ENCODE measurements at regions not wholly inside any gene's neighbourhood (a gene's known extent, or its start where the extent isn't known, plus 50 kb on each side); places are given as distances from the start of the nearest gene placed in this dataset.

DNA sequence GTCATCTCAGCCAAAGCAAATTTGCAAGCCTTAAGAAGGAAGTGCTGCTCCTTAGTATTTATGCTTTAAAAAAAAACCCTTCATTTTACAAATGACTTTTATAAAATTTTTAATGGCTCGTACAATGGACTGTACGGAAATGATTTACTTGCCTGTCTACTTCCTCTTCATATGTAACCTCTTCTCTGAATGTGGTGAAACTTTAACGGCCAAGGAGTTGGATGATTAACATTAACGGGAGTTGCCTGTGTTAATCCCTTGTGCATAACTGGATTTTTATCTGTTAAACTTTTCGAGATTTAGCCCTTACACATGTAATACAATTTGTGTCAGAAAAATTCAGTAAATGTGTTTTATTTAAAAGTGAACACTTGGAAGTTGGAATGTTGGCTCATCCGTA is 429.4 kb downstream of the TBC1D4 start:
- no peak for DNase-seq (ENCODE audit: low spot score)

DNA sequence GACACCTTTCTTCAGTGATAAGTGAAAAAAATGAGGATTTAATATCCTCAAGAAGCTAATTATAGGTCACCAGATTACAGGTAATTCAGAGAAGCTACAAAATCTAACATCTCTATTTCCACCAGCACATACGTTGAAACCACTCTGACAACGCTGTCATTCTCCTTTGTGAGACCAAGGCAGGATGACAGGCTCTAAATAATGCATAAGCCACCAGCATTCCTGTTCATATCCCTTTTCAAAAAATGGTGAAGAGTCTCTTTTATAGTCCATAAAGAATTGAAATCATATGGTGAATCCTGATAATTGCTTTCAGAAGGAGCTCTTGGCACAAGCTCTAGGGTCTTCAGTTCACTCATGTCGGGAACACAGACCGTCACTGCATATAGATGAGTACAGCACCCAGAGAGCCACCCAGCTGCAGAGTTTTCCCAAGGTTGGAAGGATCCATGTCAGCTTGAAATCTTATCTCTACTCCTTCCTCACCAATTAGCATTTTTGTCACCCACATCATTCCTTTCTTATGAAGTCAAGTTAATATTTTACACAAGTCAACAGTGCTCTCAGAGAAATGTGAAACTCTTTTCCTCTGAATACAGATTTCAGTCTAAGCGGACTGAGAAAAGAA is 431.4 kb downstream of the TBC1D4 start:
- no peak for DNase-seq (ENCODE audit: low spot score)

DNA sequence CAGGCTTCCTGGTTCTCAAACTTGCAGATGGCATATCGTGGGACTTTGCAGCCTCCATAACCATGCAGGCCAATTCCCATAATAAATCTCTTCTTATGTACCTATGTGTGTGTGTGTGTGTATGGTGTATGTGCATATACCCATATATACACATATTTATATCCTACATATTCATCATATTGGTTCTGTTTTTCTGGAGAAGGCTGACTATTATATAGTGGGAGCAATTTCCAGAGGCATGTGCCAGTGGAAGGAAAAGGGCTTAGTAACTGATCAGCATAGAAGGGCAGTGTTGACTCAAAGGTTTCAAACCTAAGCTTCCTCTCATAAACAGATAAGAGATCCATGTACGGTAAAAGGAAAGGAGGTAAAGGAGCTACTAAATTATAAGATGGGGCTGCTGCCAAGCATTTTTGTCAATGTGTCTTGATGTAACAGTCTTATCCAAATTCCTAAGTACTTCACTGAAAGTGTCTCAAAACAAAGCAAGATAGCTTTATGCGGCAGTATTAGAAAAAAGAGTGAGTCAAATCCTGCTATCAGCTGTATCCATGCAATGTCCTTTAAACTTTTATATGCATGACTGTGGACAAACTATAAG is 432.1 kb downstream of the TBC1D4 start:
- no peak for DNase-seq (ENCODE audit: low spot score)

DNA sequence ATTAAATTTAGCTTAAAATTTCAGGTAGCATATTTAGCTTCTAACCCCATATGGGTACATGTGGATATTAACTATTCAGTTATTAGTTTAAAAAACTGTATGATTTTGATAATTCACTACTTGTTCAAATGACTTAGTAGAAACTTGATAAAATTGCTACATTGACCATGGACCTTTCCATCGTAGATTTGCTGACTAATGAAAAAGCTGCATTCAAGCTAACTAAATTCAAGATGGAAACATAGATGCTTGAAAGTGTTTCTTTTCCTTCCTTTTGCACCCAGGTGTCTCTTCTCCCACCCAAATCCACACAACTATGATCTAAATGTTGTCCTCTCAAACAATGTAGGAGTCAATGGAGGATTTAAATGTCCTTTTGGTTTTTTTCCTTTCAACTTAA is 439.2 kb downstream of the TBC1D4 start:
- DNase-seq (ENCODE audit: low spot score), result no peak

DNA sequence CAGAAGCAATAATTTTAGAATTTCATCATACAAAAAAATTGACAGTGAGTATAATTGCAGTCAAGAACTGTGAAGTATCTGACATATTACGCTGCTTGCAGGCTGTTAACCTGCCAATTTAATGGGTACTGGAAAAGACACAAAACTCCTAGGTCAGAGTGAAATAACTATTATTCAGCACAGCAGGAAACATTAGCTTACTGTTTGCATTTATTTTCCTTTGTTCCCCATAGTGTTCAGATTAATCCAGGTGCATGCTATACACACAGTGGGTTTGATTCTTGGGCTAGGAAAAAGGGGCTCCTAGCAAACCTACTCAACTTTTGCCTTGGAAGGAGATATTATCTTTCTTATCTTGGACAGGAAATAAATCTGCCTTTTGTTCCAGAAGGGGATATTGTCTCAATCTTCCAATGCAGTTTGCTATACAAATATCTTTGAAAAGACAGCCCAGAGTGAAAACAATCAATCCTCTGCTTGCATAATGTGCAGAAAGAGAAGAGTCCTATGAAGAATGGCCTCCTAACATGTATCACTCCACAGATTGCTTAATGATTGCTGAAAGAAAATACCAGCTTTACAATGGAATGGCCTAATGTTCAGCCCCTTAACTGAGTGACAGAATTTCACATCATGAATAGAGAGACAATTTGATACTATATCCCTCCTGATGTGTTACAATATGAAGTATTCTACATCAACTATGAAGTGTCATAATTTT is 443.4 kb downstream of the TBC1D4 start:
- DNase-seq (ENCODE audit: low spot score), result no peak

DNA sequence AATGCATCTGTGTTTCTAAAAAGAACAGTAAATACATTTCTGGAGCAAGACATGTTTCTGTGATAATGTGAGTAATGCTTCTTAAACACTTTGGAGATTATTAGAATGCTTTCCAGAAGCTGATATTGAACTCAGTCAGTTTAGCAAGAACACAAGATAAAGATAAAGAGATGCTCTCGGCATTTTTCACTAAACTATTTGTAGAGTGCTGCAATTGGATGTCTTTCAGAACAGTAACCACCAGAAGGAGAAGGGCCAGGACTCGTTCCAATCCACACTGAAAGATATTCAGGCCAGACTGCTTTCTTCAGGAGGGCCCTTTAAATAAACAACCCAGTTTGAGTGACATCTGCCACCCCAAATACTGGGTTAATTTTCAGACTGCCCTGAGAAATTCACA is 456.0 kb downstream of the TBC1D4 start:
- no peak for DNase-seq (ENCODE audit: low spot score)

DNA sequence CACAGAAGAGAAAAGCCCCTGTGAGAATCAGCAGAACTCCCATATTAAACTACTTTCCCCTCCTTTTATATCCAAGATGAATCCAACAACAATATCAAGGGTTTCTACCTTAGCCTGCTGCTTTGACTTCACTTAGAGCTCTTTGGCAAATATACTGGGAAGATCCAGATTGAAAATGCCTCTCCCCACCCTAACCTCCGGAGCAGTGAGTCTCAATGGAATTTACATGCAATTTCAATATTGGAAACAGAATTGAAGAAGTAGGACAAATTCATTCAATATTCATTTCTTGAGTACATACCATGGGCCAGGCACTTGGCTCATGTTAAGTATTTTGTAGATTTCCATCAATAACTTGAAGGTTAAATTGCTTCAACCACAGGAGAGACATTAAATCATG is 457.4 kb downstream of the TBC1D4 start:
- no peak for DNase-seq (ENCODE audit: low spot score)

DNA sequence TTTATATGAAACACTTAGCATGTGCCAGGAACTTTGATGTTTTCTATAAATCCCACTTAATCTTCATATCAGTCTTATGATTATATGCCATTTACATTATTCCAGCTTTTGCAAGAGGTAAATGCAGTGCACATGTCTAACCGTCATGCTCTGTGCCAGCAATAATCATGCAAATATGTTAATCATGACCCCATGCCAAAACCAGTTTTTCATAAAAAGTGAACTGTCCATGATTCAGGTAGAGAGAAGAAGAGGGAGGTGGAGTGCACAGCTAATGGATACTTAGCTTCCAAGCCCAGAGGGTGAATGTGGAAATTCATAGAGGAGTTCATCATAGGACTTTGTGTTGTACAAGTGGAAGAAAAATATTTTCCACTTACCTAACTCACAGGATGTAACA is 458.4 kb downstream of the TBC1D4 start:
- no peak for DNase-seq (ENCODE audit: low spot score)

DNA sequence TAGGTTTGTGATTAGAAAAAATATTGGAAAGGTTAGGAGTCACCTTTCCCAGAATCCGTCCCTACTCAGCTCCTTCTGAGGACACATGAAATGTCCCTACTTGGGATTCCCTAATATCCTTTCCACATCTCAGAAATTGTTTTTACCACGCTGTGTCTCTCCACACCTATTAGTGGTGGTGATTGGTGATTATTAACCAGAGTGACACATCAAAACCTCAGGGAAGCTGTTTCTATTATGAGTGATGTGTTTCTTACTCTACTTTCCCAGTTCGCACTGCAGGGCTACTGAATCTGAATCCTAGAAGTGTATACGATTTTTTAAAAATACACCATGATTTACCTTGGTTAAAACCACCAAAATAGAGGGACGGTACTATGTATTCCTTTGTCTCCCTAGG is 460.8 kb downstream of the TBC1D4 start:
- no peak for DNase-seq (ENCODE audit: low spot score)

DNA sequence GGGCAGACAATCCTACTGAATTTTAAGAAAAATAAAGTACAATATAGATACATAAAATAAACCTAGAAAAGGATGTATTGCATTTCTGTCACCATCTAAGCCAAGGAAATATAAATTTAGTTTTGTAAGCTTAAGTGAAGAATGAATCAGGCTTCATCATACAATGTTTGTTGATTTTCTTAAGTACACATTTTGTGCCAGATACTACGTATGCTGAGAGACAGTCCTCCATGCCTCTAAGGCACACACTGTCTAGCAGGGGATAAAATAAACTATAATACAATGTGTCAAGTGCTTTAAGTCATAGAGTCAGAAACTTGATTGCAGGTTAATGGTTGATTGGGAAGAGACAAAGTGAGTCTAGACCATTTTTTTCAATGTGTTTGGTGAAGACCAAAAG is 465.7 kb downstream of the TBC1D4 start:
- DNase-seq (ENCODE audit: low spot score), result no peak

DNA sequence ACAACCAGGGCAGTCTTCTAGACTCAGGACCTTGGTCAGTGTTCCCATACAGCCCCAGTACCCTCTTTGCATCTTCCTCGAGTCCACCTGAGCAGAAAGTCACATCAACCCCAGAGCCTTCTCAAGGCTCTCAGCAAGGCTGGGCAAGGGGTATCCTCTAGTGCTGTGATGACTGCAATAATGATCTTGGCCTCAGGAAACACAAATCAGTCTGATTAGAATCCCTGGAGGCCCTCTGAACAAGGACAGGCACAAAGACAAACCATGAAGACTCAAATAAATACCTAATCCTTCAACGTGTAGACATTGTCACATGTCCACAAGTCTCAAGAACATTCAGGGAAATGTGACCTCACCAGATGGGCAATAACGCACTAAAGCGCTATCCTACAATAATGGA is 468.2 kb downstream of the TBC1D4 start:
- no peak for DNase-seq (ENCODE audit: low spot score)

DNA sequence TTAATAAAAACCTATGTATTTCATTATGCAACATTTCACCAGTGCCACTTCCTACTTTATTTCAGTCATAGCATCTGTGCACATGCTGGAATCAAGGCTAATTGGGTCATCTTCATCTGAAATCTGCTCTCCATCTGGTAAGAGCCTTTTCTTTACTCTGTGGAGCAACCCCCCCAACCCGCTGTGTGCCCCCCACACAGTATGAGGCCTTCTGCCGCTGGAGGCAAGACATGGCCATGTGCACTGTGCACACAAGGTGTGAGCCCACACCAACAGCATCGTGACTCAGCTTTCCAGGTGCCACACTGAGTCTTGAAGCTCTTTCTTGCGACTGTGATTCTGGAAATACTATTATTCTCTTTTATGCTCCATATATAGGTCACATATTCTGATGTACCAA is 471.0 kb downstream of the TBC1D4 start:
- no peak for DNase-seq (ENCODE audit: low spot score)

DNA sequence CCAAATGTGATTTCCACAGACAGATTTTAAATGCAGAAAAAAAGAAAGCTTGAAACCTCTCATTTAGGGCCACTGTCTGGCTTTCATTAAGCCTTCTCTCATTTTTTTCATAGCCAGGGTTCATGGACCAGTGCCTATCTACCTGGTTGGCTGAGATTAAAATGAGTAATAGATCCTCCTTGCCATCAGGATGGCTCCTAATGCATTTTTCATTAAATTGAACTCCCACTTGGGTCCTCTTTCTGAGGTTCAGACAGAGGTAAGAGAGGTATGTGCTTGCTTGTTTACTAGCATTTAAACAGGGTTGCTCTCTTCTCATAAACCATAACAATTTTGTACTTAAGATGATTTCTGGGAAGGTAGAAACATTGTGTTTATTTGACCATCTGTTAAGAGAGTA is 473.0 kb downstream of the TBC1D4 start:
- DNase-seq (ENCODE audit: low spot score), result no peak

DNA sequence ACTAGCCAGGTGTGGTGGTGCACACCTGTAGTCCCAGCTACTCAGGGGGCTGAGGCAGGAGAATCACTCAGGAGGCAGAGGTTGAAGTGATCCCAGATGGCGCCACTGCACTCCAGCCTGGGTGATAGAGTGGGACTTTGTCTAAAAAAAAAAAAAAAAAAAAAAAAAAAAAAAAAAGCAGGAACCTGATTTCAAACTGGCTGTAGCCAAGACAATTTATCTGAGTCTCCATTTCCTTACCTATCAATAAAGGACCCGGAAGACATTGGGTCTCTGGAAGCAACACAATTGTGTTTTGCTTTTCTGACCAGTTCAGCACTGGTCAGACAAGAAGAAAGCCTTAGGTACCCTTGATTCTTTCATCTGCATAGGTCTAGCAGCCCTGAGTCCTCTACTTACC is 491.0 kb downstream of the TBC1D4 start:
- no peak for DNase-seq (ENCODE audit: low spot score)

DNA sequence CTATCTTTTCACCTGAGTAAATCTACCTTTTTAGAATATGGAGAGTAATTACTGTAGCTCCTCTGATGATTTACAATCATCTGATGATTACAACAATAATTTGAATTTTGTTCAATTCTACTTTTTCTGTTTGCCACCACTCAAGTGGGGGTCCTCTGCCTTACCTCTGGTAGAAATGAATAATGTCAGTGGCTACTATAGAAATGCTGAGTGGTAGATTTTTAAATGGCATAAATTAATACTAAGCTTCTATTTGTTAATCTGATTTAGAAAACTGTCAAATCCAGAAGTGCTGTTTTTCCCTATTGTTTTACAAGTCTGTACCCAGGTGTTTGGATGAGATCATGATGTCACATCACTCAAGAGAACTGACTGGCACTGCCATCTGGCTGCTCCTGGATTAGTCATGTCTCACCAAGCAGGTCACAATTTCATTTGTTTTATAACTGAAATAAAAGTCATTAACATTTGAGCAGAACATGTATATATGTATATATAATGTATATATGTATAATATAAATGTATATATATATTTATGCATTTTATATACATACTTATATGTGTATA is 494.8 kb downstream of the TBC1D4 start:
- peak; percentile 15 for DNase-seq (ENCODE audit: low spot score)

DNA sequence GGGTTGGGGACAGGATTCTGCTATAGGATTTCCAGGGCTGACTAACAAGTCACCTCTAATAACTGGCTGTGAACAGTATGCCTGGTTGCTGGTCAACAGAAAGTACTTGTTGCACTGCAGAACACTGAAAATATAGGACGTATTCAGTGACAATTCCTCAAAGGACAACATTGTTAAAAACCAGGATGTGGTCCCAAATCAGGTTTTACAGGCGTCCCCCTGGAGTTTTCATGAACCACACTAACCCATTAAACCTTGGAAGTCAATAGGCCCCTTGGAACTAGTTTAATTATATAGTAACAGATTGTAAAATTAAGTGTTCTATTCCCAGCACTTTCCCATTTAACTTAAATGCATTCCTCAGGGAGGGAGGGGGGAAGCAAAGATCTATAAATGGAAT is 495.4 kb downstream of the TBC1D4 start:
- no peak for DNase-seq (ENCODE audit: low spot score)

DNA sequence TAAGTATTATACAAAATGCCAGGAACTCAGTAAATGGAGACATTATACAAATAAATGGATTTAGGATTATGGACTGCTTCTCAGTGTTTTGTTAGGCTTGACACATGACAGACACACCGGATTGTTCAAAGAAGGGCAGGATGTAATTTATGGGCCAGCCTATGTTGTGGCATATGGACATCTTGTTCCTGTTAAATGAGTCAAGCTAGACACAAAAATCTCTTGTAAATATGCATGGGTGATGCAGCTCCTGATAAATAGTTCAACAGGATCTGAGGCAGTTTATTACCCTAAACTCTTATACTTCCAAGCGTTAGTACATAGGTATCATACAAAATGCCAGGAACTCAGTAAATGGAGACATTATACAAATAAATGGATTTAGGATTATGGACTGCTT is 502.3 kb downstream of the TBC1D4 start:
- no peak for DNase-seq (ENCODE audit: low spot score)

DNA sequence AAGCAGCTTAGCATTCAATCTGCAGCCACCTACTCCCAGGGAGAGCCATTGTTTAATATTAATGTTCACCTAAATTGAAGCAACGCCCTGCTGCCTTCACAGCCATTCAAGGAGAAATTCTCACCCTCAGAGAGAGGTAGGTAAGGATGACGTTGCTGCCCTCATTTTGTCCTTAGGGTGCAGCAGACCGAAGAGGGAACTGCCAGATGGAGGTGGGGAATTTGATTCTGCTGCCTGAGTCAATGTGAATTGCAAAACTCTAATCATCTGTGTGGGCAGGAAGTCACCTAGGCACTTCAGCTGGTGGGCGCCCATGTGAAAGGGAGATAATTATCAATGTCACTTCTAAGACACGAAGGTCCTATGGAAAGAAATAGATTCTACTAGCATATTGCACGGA is 503.4 kb downstream of the TBC1D4 start:
- no peak for DNase-seq (ENCODE audit: low spot score)

DNA sequence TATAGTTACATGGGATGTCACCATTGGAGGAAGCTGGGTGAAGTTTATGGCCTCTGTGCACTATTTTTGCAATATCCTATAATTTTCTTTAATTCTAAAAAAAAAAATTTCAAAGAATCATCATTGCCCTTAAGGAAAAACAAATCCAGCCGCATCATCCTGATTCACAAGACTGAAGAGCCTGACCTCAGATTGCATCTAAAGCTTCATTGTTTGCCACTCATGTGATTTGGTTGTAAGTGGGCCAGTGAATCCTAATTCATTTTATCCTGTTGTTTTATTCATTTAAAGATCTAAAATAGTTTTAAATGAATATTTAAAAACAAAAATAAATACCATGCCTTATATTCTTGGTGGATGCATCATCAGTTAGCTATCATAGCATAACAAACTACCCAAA is 504.5 kb downstream of the TBC1D4 start:
- DNase-seq (ENCODE audit: low spot score), result no peak

DNA sequence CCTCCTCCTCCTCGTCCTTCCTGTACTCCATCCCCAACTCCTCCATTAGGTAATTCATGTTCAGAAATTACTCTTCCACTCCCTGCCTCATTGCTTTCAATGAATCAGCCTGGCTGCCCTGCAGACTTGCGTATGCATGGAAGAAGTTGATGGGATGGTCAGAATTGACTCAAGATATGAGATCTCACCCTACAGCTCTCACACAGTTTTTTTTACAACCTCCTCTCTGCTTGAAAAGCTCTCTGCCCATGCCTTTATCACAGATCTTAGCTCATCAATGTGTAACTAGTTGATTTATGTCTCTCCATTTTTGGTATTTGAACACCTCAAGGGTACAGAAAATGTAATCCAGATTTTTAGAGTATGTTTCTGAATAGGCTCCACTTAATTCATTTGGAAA is 506.9 kb downstream of the TBC1D4 start:
- no peak for DNase-seq (ENCODE audit: low spot score)

DNA sequence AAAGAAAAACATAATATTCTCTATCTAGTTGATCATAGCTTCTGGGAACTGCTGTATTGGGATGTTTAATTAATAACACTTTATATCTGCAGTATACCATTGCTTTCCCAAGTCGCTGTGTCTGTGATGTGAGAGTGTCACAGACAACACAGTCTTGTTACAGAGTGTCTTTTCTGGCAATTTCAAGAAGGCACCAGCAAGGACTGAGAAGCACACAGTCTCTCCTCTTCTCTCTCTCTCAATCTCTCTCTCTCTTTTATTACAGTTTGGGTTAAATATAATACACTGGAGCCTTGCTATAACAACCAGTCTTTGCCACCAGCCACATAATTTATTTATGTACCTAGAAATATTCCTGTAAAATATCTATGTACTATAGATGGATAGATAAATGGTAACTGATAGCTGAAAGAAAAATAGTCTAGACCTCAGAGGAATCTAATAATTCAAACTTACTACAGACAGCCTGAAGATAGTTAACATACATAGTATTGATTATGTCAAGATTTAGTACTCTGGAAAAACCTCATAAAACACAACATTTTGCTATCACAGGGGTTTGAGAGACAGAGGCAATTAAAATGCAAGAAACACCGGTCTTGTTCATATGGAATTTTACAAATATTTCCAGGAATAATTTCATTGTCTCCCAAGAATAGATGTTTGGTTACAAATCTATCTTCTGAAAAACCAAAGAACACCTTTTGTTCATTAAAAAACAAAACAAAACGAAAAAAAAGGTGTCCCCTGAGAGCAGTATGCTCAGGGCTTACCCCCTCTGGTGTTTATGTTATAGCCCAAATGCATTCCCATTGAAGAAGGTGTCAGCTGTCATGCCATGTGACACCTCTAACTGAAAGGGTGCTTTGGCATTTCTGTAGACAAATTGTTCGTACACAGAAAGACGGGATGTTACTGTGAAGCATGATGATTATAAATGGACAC is 507.8 kb downstream of the TBC1D4 start:
- no peak for DNase-seq (ENCODE audit: low spot score)

DNA sequence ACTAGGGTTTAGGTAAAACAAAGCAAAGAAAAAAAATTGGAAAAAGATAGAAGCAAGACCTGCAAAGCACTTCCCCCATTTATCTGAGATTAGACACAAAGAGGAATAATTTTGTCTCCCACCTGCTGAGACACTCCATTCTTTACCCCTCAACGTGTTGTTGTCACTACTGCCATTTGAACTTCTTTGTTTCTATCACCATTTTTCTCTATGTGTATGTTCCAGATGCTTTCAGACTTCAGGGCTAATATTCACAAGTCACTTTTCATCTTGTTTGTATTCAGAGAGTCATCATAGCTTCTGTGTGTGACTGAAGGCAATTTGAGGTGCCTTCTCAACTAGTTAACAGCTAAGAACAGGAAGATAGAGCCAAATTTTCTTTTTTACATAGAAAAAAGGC is 512.5 kb downstream of the TBC1D4 start:
- DNase-seq (ENCODE audit: low spot score), result no peak
